SHP77 (cell line): ENCODE measurements at regions not wholly inside any gene's neighbourhood (a gene's known extent, or its start where the extent isn't known, plus 50 kb on each side); places are given as distances from the start of the nearest gene placed in this dataset.

ENCODE experiments used
- DNase-seq, 2 experiments: peaks; one replicate each; lab custom pipeline; 2025; lab: John Stamatoyannopoulos, UW

GRCh38 chrX:149274516-149275105, 230.5 kb downstream of the IDS start:
- DNase-seq, result no peak

DNA sequence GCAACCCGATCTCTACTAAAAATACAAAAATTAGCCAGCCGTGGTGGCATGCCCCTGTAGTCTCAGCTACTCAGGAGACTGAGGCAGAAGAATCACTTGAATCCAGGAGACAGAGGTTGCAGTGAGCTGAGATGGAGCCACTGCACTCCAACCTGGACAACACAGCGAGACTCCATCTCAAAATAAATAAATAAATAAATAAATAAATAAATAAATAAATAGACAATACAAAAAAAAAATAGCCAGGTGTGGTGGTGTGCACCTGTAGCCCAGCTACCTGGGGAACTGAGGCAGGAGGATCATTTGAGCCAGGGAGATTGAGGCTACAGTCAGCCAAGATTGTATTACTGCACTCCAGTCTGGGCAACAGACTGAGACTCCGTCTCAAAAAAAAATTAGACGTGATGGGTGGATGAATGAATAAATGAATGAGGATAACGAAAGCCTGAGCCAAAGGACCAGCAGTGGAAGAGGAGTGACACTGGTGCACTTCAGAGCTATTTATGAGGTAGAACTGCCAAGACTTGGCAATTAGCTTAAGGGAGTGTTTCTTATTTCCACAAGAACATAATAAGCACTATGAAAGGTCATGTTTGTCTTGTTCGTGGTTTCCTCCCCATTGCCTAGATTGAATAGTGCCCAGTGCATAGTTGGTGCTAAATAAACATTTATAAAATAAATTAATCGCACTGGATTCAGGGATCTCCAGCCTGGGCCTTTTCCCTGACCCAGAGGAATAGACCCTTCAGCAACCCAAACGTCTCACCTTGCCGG, 232.2 kb downstream of the IDS start:
- no peak for DNase-seq

DNA sequence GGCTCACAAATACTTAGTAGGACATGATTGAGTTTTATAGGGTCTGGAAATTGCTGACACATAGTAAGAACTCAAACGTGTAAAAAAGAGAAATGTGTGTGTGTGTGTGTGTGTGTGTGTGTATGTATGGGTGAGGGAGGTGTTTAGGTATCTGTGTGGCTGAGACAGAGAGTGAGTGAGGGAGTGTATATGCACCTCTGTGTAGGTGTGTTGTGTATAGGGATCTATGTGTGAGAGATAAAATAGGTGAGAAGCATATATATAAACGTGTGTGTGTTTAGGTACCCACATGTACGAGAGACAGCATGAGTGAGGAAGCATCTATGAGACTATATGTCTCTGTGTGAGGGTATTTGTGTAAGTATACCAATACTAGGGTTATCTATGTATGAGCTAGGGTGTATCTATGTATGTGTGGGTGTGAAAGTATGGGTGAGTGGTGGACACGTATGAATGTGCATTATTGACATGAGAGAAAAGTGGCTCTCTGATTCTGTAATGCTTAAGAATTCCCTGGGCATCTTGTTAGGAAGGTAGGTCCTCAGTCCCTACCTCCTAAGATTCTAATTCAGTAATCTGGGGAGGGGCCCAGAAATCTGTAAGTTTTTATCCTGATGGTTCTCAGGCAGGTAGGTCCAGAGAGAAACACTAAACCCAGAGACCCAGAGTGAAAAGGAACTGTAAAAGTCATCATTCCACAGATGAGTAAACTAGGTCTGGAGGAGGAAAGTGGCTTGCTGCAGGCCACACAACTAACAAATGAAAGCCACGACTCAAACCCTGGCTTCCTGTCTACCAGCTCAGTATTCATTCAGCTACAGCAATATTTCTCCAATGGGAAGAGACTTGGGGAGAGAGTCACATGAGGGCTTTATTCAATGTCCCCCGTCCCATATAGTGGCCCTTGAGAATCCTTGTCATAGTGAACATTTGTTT, 237.0 kb downstream of the IDS start:
- DNase-seq, result no peak

DNA sequence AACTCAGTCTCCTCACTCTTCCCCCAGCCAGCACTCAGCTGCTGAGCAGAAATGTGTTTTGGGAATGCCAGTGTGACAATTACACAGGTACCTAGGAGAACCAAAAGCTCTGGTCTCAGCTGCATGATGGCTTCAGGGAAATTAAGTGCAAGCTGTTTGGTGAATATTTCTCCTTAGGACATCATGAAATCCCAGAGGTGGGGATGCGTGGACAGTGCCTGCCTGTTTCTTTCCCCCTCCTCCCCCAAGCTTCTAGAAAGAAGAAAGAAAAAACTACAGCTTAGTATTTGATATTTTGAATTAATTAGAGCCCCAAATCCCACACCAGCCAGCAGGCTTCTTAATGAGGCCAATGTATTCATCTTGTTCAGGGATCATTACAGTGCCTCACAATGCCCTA, 243.0 kb downstream of the IDS start:
- no peak for DNase-seq

DNA sequence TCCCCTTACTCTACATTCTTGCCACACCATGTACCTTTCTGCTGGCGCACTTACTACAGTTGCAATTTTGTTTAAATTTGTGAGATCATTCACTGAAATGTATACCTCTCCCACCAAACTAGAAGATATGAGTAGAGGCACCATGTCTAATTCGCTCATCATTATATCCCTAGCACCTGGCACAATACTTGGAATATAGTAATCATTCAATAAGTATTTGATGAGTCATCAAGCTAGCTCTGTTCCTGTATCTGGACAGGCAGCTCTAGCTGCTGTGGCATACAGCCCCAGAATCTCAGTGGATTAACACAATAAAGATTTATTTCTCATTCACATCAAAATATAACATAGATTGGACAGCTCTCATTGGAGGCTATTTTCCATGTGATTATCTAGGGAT, 245.9 kb downstream of the IDS start:
- DNase-seq, result no peak

DNA sequence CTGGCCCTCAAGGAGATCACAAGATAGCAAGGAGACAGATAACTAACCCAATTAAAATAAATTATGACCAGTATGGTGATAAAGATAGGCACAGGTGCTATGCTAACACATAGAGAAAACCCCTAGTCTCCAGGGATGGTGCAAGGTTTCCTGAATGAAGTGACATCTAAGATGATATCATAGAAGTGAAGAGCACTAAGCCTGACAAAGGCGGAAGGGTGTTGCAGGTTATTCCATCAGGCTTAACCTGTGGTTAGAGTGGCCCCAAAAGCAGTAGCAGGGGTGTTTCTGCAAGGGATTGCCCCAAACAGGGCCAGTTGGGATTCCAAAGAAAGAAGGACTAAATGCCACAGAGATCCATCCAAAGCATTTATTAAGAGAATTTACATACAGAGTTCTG, 249.2 kb downstream of the IDS start:
- no peak for DNase-seq

- DNase-seq, result no peak
These were observed 257.0 kb downstream of the IDS start for GRCh38 chrX:149248073-149248625.

DNA sequence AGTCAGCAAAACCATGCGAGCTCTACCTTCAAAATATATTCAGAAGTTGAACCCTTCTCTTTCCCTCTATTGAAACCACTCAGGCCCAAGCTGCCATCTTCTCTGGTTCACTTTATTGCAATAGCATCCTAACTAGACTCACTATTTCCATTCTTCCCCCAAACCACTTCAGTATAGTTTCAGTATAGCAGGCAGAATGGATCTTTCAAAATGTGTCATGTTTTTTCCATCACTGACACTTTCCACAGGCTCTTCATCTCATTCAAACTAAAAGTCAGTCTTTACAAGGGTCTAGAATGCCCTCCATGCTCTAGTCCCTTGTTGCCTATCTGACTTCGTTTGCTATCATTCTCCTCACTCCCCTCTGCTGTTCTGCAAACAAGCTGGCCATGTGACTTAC, 274.4 kb downstream of the IDS start:
- DNase-seq, result no peak

DNA sequence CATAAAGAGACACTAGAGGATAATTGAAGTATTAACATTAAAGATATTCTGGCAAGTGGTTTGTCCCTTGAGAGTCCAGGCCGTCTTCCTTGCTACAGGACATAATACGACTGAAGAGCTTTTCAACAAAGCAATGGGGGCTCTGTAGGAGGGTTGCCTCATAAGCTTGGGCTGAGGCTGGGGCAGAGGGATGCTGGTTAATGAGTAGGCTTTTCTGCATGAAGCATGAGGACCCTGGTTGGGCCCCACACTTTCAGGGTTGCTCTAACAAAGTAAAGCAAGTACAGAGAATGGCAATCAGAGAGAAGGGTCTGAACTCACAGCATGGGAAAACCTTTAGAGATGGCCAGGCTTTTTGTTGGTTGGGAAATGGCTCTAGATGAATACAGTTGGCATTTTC, 281.3 kb downstream of the IDS start:
- DNase-seq, result no peak

- no peak for DNase-seq
These were observed 283.1 kb downstream of the IDS start for GRCh38 chrX:149222040-149222439.

GRCh38 chrX:149221230-149221629, 283.9 kb downstream of the IDS start:
- DNase-seq, result no peak

DNA sequence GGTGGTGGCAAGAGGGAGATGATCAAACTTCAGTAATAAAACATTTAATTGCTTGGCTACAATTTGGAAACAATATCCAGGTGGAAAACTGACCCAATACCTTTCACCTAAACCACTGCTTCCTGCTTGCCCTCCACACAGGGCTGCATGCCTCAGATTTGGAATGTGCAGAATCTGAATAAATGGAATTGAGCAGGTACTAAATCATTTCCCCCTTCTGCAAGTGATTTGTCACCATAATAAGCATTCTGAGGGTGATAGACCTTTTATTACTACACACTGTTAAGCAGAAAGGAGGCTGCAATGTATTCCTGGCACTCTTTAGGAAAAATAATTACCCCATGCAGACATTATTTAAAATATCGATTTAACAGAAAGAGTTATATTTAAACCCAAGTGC, 291.8 kb downstream of the IDS start:
- no peak for DNase-seq

- DNase-seq, result no peak
These were observed 296.8 kb downstream of the IDS start for GRCh38 chrX:149208307-149208706.

- no peak for DNase-seq
These were observed 297.6 kb downstream of the IDS start for GRCh38 chrX:149207518-149207917.

DNA sequence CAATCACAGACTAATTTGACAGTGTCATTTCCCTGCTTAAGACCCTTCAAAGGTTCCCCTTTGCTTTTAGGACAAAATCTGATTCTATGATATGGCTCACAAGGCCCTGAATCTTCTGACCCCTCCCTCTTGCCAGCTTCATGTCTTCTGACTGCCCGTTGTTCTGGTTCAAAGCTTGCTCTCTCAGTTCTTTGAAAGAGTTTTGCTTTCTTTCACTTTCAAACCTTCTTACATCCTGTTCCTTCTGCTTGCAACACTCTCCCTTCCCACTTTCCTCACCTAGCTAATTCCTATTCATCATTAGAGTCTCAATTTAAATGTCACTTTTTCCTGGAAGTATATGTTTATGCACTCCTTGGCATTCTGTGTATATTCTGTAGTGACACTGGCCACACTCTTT, 299.2 kb downstream of the IDS start:
- no peak for DNase-seq

GRCh38 chrX:149205081-149205480, 300.0 kb downstream of the IDS start:
- no peak for DNase-seq

DNA sequence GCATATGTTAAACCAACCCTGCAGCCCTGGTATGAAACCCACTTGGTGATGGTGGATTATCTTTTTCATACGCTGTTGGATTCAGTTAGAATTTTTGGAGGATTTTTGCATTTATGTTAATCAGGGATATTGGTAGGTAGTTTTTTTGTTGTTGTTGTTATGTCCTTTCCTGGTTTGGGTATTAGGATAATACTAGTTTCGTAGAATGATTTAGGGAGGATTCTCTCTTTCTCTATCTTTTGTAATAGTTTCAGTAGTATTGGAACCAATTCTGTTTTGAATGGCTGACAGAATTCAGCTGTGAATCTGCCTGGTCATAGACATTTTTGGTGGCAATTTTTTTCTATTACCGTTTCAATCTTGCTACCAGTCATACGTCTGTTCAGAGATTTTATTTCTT, 305.4 kb downstream of the IDS start:
- DNase-seq, result no peak

- DNase-seq, result no peak
These were observed 305.9 kb downstream of the IDS start for GRCh38 chrX:149198980-149199732.

GRCh38 chrX:149185087-149185486, 320.0 kb downstream of the IDS start:
- DNase-seq, result no peak

- DNase-seq, result no peak
These were observed 343.5 kb downstream of the IDS start for GRCh38 chrX:149161435-149162088.

- no peak for DNase-seq
These were observed 347.1 kb downstream of the IDS start for GRCh38 chrX:149157976-149158375.
